Ishikawa (cell line): ENCODE measurements at regions not wholly inside any gene's neighbourhood (a gene's known extent, or its start where the extent isn't known, plus 50 kb on each side); places are given as distances from the start of the nearest gene placed in this dataset.

Experiments used
- CEBPB ChIP-seq: IDR thresholded peaks from 2 replicates; pipeline ENCODE4 v1.6.1; 2012
- CREB1 ChIP-seq: IDR thresholded peaks from 2 replicates; pipeline ENCODE4 v1.6.1; 2012; ENCODE audit warnings: low read depth
- EP300 ChIP-seq: IDR thresholded peaks from 2 replicates; pipeline ENCODE4 v1.6.1; 2012; ENCODE audit warnings: borderline replicate concordance
- FOXM1 ChIP-seq: IDR thresholded peaks from 2 replicates; pipeline ENCODE4 v1.6.1; 2012; ENCODE audit warnings: low read depth, borderline replicate concordance
- MAX ChIP-seq: IDR thresholded peaks from 2 replicates; pipeline ENCODE4 v1.6.1; 2012
- NFIC ChIP-seq: IDR thresholded peaks from 2 replicates; pipeline ENCODE4 v1.6.1; 2012
- RAD21 ChIP-seq: IDR thresholded peaks from 2 replicates; pipeline ENCODE4 v1.6.1; 2012; ENCODE audit warnings: low read depth
- TAF1 ChIP-seq: IDR thresholded peaks from 2 replicates; pipeline ENCODE4 v1.6.1; 2012; ENCODE audit warnings: low read depth, mild to moderate bottlenecking
- TCF12 ChIP-seq: IDR thresholded peaks from 2 replicates; pipeline ENCODE4 v1.6.1; 2012; ENCODE audit warnings: low read depth
- YY1 ChIP-seq: IDR thresholded peaks from 2 replicates; pipeline ENCODE4 v1.6.1; 2012; ENCODE audit warnings: low read depth
- ZBTB7A ChIP-seq: IDR thresholded peaks from 2 replicates; pipeline ENCODE4 v1.6.1; 2012; ENCODE audit warnings: low read depth
- TF ChIP-seq, protein P1 (sequence below): IDR thresholded peaks from 2 replicates; pipeline ENCODE4 v1.6.1; 2012; ENCODE audit warnings: low read depth, mild to moderate bottlenecking
- TF ChIP-seq, protein P2 (sequence below): IDR thresholded peaks from 2 replicates; pipeline ENCODE4 v1.6.1; 2012

GRCh38 chr9:109916316-109916715 is 136.3 kb downstream of the PALM2AKAP2 start:
- TF ChIP-seq FOXM1 (no peak), TCF12 (no peak), EP300 (no peak), CREB1 (no peak), YY1 (no peak), CEBPB (no peak), RAD21 (no peak), NFIC (no peak), TAF1 (no peak), MAX (no peak), ZBTB7A (no peak)
- TF ChIP-seq, protein P1, sequence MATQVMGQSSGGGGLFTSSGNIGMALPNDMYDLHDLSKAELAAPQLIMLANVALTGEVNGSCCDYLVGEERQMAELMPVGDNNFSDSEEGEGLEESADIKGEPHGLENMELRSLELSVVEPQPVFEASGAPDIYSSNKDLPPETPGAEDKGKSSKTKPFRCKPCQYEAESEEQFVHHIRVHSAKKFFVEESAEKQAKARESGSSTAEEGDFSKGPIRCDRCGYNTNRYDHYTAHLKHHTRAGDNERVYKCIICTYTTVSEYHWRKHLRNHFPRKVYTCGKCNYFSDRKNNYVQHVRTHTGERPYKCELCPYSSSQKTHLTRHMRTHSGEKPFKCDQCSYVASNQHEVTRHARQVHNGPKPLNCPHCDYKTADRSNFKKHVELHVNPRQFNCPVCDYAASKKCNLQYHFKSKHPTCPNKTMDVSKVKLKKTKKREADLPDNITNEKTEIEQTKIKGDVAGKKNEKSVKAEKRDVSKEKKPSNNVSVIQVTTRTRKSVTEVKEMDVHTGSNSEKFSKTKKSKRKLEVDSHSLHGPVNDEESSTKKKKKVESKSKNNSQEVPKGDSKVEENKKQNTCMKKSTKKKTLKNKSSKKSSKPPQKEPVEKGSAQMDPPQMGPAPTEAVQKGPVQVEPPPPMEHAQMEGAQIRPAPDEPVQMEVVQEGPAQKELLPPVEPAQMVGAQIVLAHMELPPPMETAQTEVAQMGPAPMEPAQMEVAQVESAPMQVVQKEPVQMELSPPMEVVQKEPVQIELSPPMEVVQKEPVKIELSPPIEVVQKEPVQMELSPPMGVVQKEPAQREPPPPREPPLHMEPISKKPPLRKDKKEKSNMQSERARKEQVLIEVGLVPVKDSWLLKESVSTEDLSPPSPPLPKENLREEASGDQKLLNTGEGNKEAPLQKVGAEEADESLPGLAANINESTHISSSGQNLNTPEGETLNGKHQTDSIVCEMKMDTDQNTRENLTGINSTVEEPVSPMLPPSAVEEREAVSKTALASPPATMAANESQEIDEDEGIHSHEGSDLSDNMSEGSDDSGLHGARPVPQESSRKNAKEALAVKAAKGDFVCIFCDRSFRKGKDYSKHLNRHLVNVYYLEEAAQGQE = no peak
- TF ChIP-seq, protein P2, sequence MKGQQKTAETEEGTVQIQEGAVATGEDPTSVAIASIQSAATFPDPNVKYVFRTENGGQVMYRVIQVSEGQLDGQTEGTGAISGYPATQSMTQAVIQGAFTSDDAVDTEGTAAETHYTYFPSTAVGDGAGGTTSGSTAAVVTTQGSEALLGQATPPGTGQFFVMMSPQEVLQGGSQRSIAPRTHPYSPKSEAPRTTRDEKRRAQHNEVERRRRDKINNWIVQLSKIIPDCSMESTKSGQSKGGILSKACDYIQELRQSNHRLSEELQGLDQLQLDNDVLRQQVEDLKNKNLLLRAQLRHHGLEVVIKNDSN = no peak
